Testis (tissue), 2 donors: ENCODE measurements at regions not wholly inside any gene's neighbourhood (a gene's known extent, or its start where the extent isn't known, plus 50 kb on each side); places are given as distances from the start of the nearest gene placed in this dataset.

Source experiments
- CTCF ChIP-seq, 3 experiments: fragments of 450-650 bp in 2 of 3; fragments of 200-600 bp in 1 of 3; sonication (generic) in 1 of 3; IDR thresholded peaks; one replicate each; pipeline ENCODE4 v1.5.1; 2016 to 2019; ENCODE audit warnings: antibody characterized with exemption in 3 of 3, mild to moderate bottlenecking in 2 of 3, moderate library complexity in 1 of 3
- POLR2A ChIP-seq: fragments of 450-650 bp; IDR thresholded peaks from one replicate; pipeline ENCODE4 v1.6.1; 2017; ENCODE audit warnings: antibody characterized with exemption, mild to moderate bottlenecking, moderate library complexity

- TF ChIP-seq CTCF (IDR thresholded peaks at IDR 0.05) (no peak), POLR2A (no peak)
Observed at GRCh38 chr12:92485351-92486348, 217.1 kb upstream of the PLEKHG7 start.
